ENCODE measurements at regions not wholly inside any gene's neighbourhood (a gene's known extent, or its start where the extent isn't known, plus 50 kb on each side); places are given as distances from the start of the nearest gene placed in this dataset.

DNA sequence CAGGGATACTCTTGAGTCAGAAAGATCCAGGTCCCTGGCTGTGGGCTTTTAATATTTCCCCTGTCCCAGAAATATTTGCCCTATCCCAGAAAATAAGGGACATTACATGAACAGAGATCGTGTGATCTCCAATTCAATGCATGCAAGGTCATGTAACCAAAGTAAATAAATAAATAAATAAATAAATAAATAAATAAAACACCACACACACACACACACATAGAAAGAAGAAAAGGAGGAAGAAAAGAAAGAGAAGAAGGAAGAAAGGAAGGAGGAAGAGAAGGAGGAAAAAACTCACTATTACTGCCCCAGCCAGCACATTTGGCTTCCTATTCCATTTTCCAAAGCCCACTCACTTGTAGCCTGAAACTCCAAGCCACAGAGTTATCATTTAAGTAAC is 117.9 kb upstream of the CFAP20DC start:
- Histone ChIP-seq H3K27me3 (ENCODE audit: insufficient read depth, low read depth, severe bottlenecking) (no peaks in the 10 kb centered on the region), H3K9me3 (ENCODE audit: severe bottlenecking) (no peaks in the 10 kb centered on the region), H3K4me3 (ENCODE audit: low read depth, low read length) (no peak overlapping the region), H3K27ac (no peak overlapping the region), H3K36me3 (no peaks in the 10 kb centered on the region)
- TF ChIP-seq, protein P1, sequence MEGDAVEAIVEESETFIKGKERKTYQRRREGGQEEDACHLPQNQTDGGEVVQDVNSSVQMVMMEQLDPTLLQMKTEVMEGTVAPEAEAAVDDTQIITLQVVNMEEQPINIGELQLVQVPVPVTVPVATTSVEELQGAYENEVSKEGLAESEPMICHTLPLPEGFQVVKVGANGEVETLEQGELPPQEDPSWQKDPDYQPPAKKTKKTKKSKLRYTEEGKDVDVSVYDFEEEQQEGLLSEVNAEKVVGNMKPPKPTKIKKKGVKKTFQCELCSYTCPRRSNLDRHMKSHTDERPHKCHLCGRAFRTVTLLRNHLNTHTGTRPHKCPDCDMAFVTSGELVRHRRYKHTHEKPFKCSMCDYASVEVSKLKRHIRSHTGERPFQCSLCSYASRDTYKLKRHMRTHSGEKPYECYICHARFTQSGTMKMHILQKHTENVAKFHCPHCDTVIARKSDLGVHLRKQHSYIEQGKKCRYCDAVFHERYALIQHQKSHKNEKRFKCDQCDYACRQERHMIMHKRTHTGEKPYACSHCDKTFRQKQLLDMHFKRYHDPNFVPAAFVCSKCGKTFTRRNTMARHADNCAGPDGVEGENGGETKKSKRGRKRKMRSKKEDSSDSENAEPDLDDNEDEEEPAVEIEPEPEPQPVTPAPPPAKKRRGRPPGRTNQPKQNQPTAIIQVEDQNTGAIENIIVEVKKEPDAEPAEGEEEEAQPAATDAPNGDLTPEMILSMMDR (IDR thresholded peaks at IDR 0.05; ENCODE audit: low read depth, low read length) = no peak
- DNase-seq = no peak

DNA sequence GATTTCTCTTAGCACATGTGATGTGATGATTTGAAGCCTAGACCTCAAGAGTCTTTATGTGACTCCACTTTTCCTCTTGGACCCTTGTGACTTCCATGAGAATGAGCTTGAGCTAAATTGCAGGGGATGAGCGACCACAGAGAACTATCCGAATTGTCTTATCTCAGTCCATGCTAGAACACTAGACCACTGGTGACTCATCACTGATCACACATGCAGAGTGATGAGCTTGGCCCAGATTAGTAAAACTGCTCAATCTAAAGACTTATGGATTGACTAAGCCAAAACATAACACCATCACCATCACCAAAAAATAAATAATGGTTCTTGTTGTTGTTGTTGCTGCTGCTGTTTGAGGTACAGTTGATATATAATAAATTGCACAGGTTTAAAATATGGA is 114.1 kb upstream of the CFAP20DC start:
- Histone ChIP-seq H3K4me3 (ENCODE audit: low read depth, low read length) (no peak overlapping the region), H3K27ac (no peak overlapping the region), H3K27me3 (ENCODE audit: insufficient read depth, low read depth, severe bottlenecking) (no peaks in the 10 kb centered on the region), H3K36me3 (no peaks in the 10 kb centered on the region), H3K9me3 (ENCODE audit: severe bottlenecking) (no peaks in the 10 kb centered on the region)
- TF ChIP-seq, protein P1 (IDR thresholded peaks at IDR 0.05; ENCODE audit: low read depth, low read length) = no peak
- no peak for DNase-seq

DNA sequence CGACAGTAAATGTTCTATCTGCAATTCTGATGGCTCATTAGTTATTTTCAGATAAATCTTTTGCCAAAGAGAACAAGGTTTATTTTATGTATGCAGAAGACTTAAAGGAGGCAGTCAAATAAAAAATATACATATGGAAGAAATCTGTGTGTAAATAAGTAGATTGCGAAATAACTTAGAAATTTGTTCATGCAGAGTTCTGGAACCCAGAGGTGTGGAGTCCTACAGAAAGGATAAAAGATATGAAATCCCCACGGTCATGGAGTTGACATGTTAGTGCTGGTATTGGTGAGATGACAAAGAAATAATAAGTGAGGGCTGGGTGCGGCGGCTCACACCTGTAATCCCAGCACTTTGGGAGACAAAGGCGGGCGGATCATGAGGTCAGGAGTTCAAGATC is 111.2 kb upstream of the CFAP20DC start:
- DNase-seq = no peak
- Histone ChIP-seq H3K27me3 (ENCODE audit: insufficient read depth, low read depth, severe bottlenecking) (no peaks in the 10 kb centered on the region), H3K36me3 (no peaks in the 10 kb centered on the region), H3K4me3 (ENCODE audit: low read depth, low read length) (no peak overlapping the region), H3K27ac (no peak overlapping the region), H3K9me3 (ENCODE audit: severe bottlenecking) (no peaks in the 10 kb centered on the region)
- TF ChIP-seq, protein P1 (IDR thresholded peaks at IDR 0.05; ENCODE audit: low read depth, low read length) = no peak

DNA sequence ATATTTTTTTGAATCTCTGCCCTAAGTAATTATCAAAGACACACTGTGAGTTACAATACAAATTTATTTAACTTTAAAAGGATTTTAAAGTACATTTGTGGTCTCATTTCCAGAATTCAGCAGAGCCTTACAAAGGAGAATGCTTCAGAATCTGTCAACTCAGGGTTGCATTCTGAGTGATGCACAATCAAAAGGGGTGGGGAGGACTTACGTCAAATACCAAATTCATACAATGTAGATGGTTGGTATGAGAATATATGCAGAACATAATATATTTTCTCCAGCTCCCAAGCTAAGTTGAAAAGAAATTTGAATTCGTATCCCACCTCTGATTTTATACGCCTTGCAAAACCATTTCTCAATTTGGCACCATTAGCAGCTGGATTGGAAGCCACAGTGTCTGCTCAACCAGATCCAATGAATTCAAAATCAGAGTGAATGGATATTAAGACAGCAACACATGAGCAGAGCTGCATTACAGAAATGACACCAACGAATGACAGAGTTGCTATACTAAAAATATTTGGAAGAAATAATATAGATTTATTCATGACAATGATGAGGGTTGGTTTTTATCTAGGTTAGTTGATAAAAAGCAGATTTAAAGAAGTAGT is 110.4 kb upstream of the CFAP20DC start:
- no peak for DNase-seq
- no peaks in the 10 kb centered on the region for H3K9me3 ChIP-seq (ENCODE audit: severe bottlenecking)
- H3K36me3 ChIP-seq = no peaks in the 10 kb centered on the region
- no peak overlapping the region for H3K4me3 ChIP-seq (ENCODE audit: low read depth, low read length)
- TF ChIP-seq, protein P1 (IDR thresholded peaks at IDR 0.05; ENCODE audit: low read depth, low read length) = no peak
- H3K27me3 ChIP-seq (ENCODE audit: insufficient read depth, low read depth, severe bottlenecking) = no peaks in the 10 kb centered on the region
- H3K27ac ChIP-seq = no peak overlapping the region

DNA sequence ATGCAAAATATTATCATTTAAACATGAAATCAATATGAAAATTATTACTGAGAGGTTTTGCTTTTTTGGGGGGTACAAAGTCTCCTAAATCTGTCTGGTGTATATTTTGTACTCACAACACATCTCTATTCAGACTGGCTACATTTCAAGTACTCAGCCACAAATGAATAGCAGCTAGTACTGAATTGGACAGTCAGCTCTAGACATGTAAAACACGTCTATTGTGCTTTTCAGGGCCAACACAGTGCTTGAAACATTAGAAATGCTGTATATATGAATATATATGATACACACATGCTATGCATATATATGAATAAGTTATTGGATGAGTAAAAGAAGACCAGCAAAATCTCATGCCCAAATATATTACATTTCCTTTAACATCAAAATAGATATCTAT is 103.8 kb upstream of the CFAP20DC start:
- Histone ChIP-seq H3K9me3 (ENCODE audit: severe bottlenecking) (no peaks in the 10 kb centered on the region), H3K36me3 (no peaks in the 10 kb centered on the region), H3K27me3 (ENCODE audit: insufficient read depth, low read depth, severe bottlenecking) (no peaks in the 10 kb centered on the region), H3K27ac (no peak overlapping the region), H3K4me3 (ENCODE audit: low read depth, low read length) (no peak overlapping the region)
- TF ChIP-seq, protein P1 (IDR thresholded peaks at IDR 0.05; ENCODE audit: low read depth, low read length) = no peak
- no peak for DNase-seq

DNA sequence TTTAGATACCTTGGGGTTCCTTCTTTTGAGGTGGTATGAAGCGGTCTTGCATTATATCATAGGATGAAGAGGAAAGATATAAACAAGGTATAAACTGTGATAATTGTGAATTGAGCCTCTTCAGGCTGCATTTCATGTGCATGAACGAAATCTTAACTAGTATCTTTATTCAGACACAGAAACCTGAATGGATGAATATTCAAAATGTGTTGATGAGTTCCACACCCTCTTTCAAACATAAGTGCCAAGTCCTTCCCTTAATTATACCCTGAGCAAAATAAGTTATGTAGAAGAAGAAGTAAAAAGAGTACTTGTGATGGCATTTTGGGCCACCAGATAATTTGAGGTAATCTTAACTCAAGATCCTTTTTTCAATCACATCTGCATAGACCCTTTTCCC is 103.1 kb upstream of the CFAP20DC start:
- H3K36me3 ChIP-seq = no peaks in the 10 kb centered on the region
- DNase-seq = no peak
- TF ChIP-seq, protein P1 (IDR thresholded peaks at IDR 0.05; ENCODE audit: low read depth, low read length) = no peak

More for the DNA sequence above, 103.1 kb upstream of the CFAP20DC start:
- no peaks in the 10 kb centered on the region for H3K9me3 ChIP-seq (ENCODE audit: severe bottlenecking)
- H3K27me3 ChIP-seq (ENCODE audit: insufficient read depth, low read depth, severe bottlenecking) = no peaks in the 10 kb centered on the region
- H3K27ac ChIP-seq = no peak overlapping the region
- no peak overlapping the region for H3K4me3 ChIP-seq (ENCODE audit: low read depth, low read length)

Measured in WERI-Rb-1 (cell line).